Ovary (tissue), 7 donors: ENCODE measurements at regions not wholly inside any gene's neighbourhood (a gene's known extent, or its start where the extent isn't known, plus 50 kb on each side); places are given as distances from the start of the nearest gene placed in this dataset.

Experiments
- DNase-seq, 5 donors: peaks; one replicate each; pipeline ENCODE4 v3.0.0-alpha.2; 2019 to 2020
- H3K27ac ChIP-seq, 2 donors: fragments of 200-600 bp; one replicate each; pipeline versions ENCODE4 v1.5.1 to v1.8.0; 2019 to 2022
- H3K27me3 ChIP-seq: fragments of 200-600 bp; one replicate; pipeline ENCODE4 v1.8.0; 2022
- H3K36me3 ChIP-seq: fragments of 200-600 bp; sonication (generic); one replicate; pipeline ENCODE4 v1.5.1; 2019
- H3K4me1 ChIP-seq: one replicate; pipeline ENCODE4 v1.8.1; 2013; ENCODE audit warnings: mild to moderate bottlenecking, moderate library complexity; ENCODE audit not compliant: insufficient read depth
- H3K4me3 ChIP-seq: fragments of 200-600 bp; sonication (generic); one replicate; pipeline ENCODE4 v1.5.1; 2017
- H3K9me3 ChIP-seq, 2 donors: fragments of 200-600 bp in 1 of 2; sonication (generic) in 1 of 2; one replicate each; pipeline versions ENCODE4 v1.5.1 to v1.8.1; 2013 to 2019; ENCODE audit warnings: mild to moderate bottlenecking in 1 of 2, moderate library complexity in 1 of 2
- CTCF ChIP-seq, 3 donors: fragments of 450-650 bp in 2 of 3; fragments of 200-600 bp in 1 of 3; IDR thresholded peaks; one replicate each; pipeline versions ENCODE4 v1.5.1 to v1.8.0; 2016 to 2022; ENCODE audit warnings: antibody characterized with exemption in 3 of 3, mild to moderate bottlenecking in 1 of 3
- EP300 ChIP-seq: sonication (generic); formaldehyde crosslinking; IDR thresholded peaks from one replicate; pipeline ENCODE4 v1.6.1; 2017; ENCODE audit warnings: antibody characterized with exemption
- POLR2A ChIP-seq: fragments of 450-650 bp; IDR thresholded peaks from one replicate; pipeline ENCODE4 v1.6.1; 2017; ENCODE audit warnings: antibody characterized with exemption, mild to moderate bottlenecking, moderate library complexity
- WGBS, 3 donors: extraction: QIAGEN DNeasy Blood & Tissue Kit in 1 of 3; methylation state at CpG; one replicate each; pipeline versions ENCODE4 v1.1.5 to v1.1.7; 2013 to 2017; 5-methylcytosine and 5-hydroxymethylcytosine counted together
- intact Hi-C, 4 donors: fragments of 100-400 bp; cut with DNase I; formaldehyde crosslinking; loops; one replicate each; pipeline versions ENCODE4 v1.11.0 to v1.15.1; 2022 to 2023
- donor health status: DM: no; HTN: no; CAD: no; lungs with moderate emphysema.
- donor health status: DM: no; HTN: no; CAD: no.
- donor health status: Bipolar disorder and iron deficiency.
- donor health status: DM: no; HTN: no; CAD: no.
- donor health status: DM: yes; HTN: yes; CAD: no.

- Histone ChIP-seq H3K4me3 (no peak overlapping the region), H3K9me3 (no peaks in the 10 kb centered on the region), H3K36me3 (no peaks in the 10 kb centered on the region)
These were observed 70.0 kb upstream of the TLL1 start for GRCh38 chr4:165803005-165803404.

GRCh38 chr4:165805406-165805805, 67.6 kb upstream of the TLL1 start:
- intact Hi-C loops = no loop called here
- H3K27me3 ChIP-seq = no peaks in the 10 kb centered on the region
- TF ChIP-seq CTCF (IDR thresholded peaks at IDR 0.05) (no peak), EP300 (no peak), POLR2A (no peak)
- no peaks in the 10 kb centered on the region for H3K4me1 ChIP-seq
- H3K27ac ChIP-seq = no peak overlapping the region
- no peaks in the 10 kb centered on the region for H3K36me3 ChIP-seq
- H3K9me3 ChIP-seq = no peaks in the 10 kb centered on the region
- no peak overlapping the region for H3K4me3 ChIP-seq
- DNase-seq = no peak

More at GRCh38 chr4:165803005-165803404, 70.0 kb upstream of the TLL1 start:
- intact Hi-C loops = no loop called here
- TF ChIP-seq POLR2A (no peak), EP300 (no peak), CTCF (IDR thresholded peaks at IDR 0.05) (no peak)
- Histone ChIP-seq H3K27me3 (no peaks in the 10 kb centered on the region), H3K4me1 (no peaks in the 10 kb centered on the region), H3K27ac (no peak overlapping the region)
- no peak for DNase-seq

GRCh38 chr4:165806613-165807012, 66.4 kb upstream of the TLL1 start:
- Histone ChIP-seq H3K4me1 (no peaks in the 10 kb centered on the region), H3K9me3 (no peaks in the 10 kb centered on the region), H3K36me3 (no peaks in the 10 kb centered on the region), H3K27me3 (no peaks in the 10 kb centered on the region), H3K27ac (no peak overlapping the region), H3K4me3 (no peak overlapping the region)
- DNase-seq = no peak
- intact Hi-C loops = no loop called here
- TF ChIP-seq CTCF (IDR thresholded peaks at IDR 0.05) = no peak
- no peak for TF ChIP-seq EP300
- TF ChIP-seq POLR2A = no peak

- TF ChIP-seq CTCF (IDR thresholded peaks at IDR 0.05) = no peak
- no peak for TF ChIP-seq POLR2A
- TF ChIP-seq EP300 = no peak
- DNase-seq = no peak
- Histone ChIP-seq H3K4me3 (no peak overlapping the region), H3K4me1 (no peaks in the 10 kb centered on the region), H3K27ac (no peak overlapping the region), H3K36me3 (no peaks in the 10 kb centered on the region), H3K27me3 (no peaks in the 10 kb centered on the region), H3K9me3 (no peaks in the 10 kb centered on the region)
- 63 to 73% (median 68%) methylated on average over 2 of the region's 2 CpGs for WGBS, 3 donors
- intact Hi-C loops = no loop called here
These were observed 62.3 kb upstream of the TLL1 start for GRCh38 chr4:165810726-165811125.

GRCh38 chr4:165813606-165814005, 59.4 kb upstream of the TLL1 start:
- H3K27me3 ChIP-seq = no peaks in the 10 kb centered on the region
- H3K27ac ChIP-seq = no peak overlapping the region
- intact Hi-C loops = no loop called here
- H3K4me3 ChIP-seq = no peak overlapping the region
- no peaks in the 10 kb centered on the region for H3K9me3 ChIP-seq
- no peaks in the 10 kb centered on the region for H3K4me1 ChIP-seq
- TF ChIP-seq EP300 (no peak), POLR2A (no peak)
- no peaks in the 10 kb centered on the region for H3K36me3 ChIP-seq
- no peak for DNase-seq
